Tibial nerve (tissue), 4 donors: ENCODE measurements at regions not wholly inside any gene's neighbourhood (a gene's known extent, or its start where the extent isn't known, plus 50 kb on each side); places are given as distances from the start of the nearest gene placed in this dataset.

Experiments used
- EP300 ChIP-seq, 2 donors: sonication (generic); formaldehyde crosslinking; IDR thresholded peaks; one replicate each; pipeline ENCODE4 v1.6.1; 2017; ENCODE audit warnings: antibody characterized with exemption in 2 of 2, mild to moderate bottlenecking in 1 of 2
- TF ChIP-seq, protein P1 (sequence below), 5 experiments: fragments of 200-600 bp in 3 of 5; fragments of 450-650 bp in 2 of 5; sonication (generic) in 3 of 5; IDR thresholded peaks; one replicate each; pipeline ENCODE4 v1.5.1; 2016 to 2019; ENCODE audit warnings: antibody characterized with exemption in 5 of 5, mild to moderate bottlenecking in 3 of 5, moderate library complexity in 2 of 5

DNA sequence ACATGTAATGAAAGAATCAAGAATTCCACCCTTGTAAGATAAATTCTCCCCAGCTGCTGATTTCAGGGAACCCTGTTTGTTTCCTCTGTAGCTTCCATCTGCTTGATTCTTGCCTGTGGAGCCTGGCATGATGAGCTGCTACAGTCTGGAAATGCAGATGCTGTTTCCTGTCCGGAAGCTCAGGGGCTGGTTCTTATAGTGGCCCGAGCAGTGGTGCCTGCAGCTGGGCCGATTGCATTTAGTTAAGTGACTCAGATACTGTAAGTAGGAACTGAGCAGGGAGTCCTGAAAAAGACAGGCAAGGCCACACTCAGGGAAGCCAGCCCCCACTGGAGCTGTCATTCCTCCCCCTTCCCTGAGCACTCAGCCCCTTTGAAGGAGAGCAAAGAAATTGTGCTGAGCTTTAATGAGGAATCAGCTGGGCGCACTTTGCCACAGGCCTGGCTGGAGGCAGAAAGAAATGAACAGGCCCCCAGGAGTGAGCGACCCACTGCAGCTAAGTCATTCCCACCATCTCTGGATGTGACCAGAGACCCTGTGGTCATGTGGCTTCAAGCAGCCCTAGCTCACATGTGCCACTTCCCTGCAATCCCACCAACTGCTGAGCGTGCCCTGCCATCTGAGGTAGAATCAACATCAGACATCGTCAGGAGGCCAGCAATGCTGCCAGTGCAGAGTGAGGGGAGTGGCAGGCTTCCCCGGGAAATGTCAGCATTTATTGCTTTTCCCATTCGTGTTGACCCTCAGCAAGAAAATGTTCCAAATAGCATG is 206.0 kb upstream of the WWC1 start:
- TF ChIP-seq, protein P1, sequence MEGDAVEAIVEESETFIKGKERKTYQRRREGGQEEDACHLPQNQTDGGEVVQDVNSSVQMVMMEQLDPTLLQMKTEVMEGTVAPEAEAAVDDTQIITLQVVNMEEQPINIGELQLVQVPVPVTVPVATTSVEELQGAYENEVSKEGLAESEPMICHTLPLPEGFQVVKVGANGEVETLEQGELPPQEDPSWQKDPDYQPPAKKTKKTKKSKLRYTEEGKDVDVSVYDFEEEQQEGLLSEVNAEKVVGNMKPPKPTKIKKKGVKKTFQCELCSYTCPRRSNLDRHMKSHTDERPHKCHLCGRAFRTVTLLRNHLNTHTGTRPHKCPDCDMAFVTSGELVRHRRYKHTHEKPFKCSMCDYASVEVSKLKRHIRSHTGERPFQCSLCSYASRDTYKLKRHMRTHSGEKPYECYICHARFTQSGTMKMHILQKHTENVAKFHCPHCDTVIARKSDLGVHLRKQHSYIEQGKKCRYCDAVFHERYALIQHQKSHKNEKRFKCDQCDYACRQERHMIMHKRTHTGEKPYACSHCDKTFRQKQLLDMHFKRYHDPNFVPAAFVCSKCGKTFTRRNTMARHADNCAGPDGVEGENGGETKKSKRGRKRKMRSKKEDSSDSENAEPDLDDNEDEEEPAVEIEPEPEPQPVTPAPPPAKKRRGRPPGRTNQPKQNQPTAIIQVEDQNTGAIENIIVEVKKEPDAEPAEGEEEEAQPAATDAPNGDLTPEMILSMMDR (IDR thresholded peaks at IDR 0.05), result no peak
- no peak for TF ChIP-seq EP300 (IDR thresholded peaks at IDR 0.05)
